IPS-18c (cell line): ENCODE measurements at regions not wholly inside any gene's neighbourhood (a gene's known extent, or its start where the extent isn't known, plus 50 kb on each side); places are given as distances from the start of the nearest gene placed in this dataset.

Source experiments
- H3K4me3 ChIP-seq: 2 replicates; pipeline ENCODE4 v1.7.0; 2013; ENCODE audit warnings: low read depth, mild to moderate bottlenecking, low read length, moderate library complexity; ENCODE audit not compliant: insufficient read depth
- H3K9me3 ChIP-seq: one replicate; pipeline ENCODE4 v1.6.1; 2013; ENCODE audit warnings: mild to moderate bottlenecking, low read length, moderate library complexity; ENCODE audit not compliant: control insufficient read depth, insufficient read depth

GRCh38 chr1:117678246-117678977 is 72.6 kb downstream of the TENT5C start:
- H3K9me3 ChIP-seq: peaks cover 2% of the 10 kb centered on the region
- H3K4me3 ChIP-seq: no peak overlapping the region

GRCh38 chr1:117679299-117679698 is 73.5 kb downstream of the TENT5C start:
- H3K9me3 ChIP-seq: peaks cover 2% of the 10 kb centered on the region

GRCh38 chr1:117679868-117680267 is 74.0 kb downstream of the TENT5C start:
- H3K4me3 ChIP-seq: no peak overlapping the region
- H3K9me3 ChIP-seq: peaks cover 2% of the 10 kb centered on the region

More at GRCh38 chr1:117679299-117679698, 73.5 kb downstream of the TENT5C start:
- H3K4me3 ChIP-seq: no peak overlapping the region

- H3K9me3 ChIP-seq: peaks cover 2% of the 10 kb centered on the region
- no peak overlapping the region for H3K4me3 ChIP-seq
Observed at GRCh38 chr1:117680316-117681002, 74.6 kb downstream of the TENT5C start.

GRCh38 chr1:117681093-117681900 is 75.4 kb downstream of the TENT5C start:
- Histone ChIP-seq H3K4me3 (no peak overlapping the region), H3K9me3 (peaks cover 2% of the 10 kb centered on the region)

GRCh38 chr1:117681901-117682250 is 76.0 kb downstream of the TENT5C start:
- Histone ChIP-seq H3K9me3 (peaks cover 2% of the 10 kb centered on the region), H3K4me3 (no peak overlapping the region)

GRCh38 chr1:117682372-117682771 is 76.5 kb downstream of the TENT5C start:
- Histone ChIP-seq H3K9me3 (peaks cover 2% of the 10 kb centered on the region), H3K4me3 (no peak overlapping the region)

- Histone ChIP-seq H3K4me3 (no peak overlapping the region), H3K9me3 (peaks cover 2% of the 10 kb centered on the region)
Observed at GRCh38 chr1:117683571-117684285, 77.9 kb downstream of the TENT5C start.

- Histone ChIP-seq H3K9me3 (peaks cover 2% of the 10 kb centered on the region), H3K4me3 (no peak overlapping the region)
Observed at GRCh38 chr1:117685936-117686806, 80.3 kb downstream of the TENT5C start.

GRCh38 chr1:117686907-117687306 is 81.1 kb downstream of the TENT5C start:
- Histone ChIP-seq H3K9me3 (peaks cover 2% of the 10 kb centered on the region), H3K4me3 (no peak overlapping the region)

- H3K9me3 ChIP-seq: no peaks in the 10 kb centered on the region
- no peak overlapping the region for H3K4me3 ChIP-seq
Observed at GRCh38 chr1:117689997-117690625, 84.3 kb downstream of the TENT5C start.

- no peak overlapping the region for H3K4me3 ChIP-seq
Observed at GRCh38 chr1:117691942-117692341, 86.1 kb downstream of the TENT5C start.

GRCh38 chr1:117694543-117694942 is 88.7 kb downstream of the TENT5C start:
- no peaks in the 10 kb centered on the region for H3K9me3 ChIP-seq

More at GRCh38 chr1:117691942-117692341, 86.1 kb downstream of the TENT5C start:
- H3K9me3 ChIP-seq: no peaks in the 10 kb centered on the region

GRCh38 chr1:117695796-117696490 is 90.1 kb downstream of the TENT5C start:
- Histone ChIP-seq H3K4me3 (no peak overlapping the region), H3K9me3 (no peaks in the 10 kb centered on the region)

More at GRCh38 chr1:117694543-117694942, 88.7 kb downstream of the TENT5C start:
- H3K4me3 ChIP-seq: no peak overlapping the region

- H3K4me3 ChIP-seq: no peak overlapping the region
- H3K9me3 ChIP-seq: no peaks in the 10 kb centered on the region
Observed at GRCh38 chr1:117696561-117696960, 90.7 kb downstream of the TENT5C start.
